SK-N-MC (cell line): ENCODE measurements at regions not wholly inside any gene's neighbourhood (a gene's known extent, or its start where the extent isn't known, plus 50 kb on each side); places are given as distances from the start of the nearest gene placed in this dataset.

Experiments
- EZH2 ChIP-seq: fragments of 200-600 bp; sonication (generic); IDR thresholded peaks from one replicate; pipeline ENCODE4 v1.6.1; 2017; ENCODE audit warnings: antibody characterized with exemption
- FOXP2 ChIP-seq: optimal IDR thresholded peaks from 2 replicates; pipeline ENCODE3; 2011; ENCODE audit warnings: mild to moderate bottlenecking, moderate library complexity; ENCODE audit not compliant: insufficient read depth; ENCODE audit errors: extremely low read length, control extremely low read depth
- POLR2AphosphoS5 ChIP-seq: IDR thresholded peaks from 2 replicates; pipeline ENCODE4 v1.6.1; 2012; ENCODE audit warnings: mild to moderate bottlenecking, low read depth, low read length, borderline replicate concordance

- TF ChIP-seq EZH2 = no peak
- no peak for TF ChIP-seq POLR2AphosphoS5
- TF ChIP-seq FOXP2 = no peak
Measured at GRCh38 chr12:125372085-125372484, 306.9 kb downstream of the AACS start.
